PFSK-1 (cell line): ENCODE measurements at regions not wholly inside any gene's neighbourhood (a gene's known extent, or its start where the extent isn't known, plus 50 kb on each side); places are given as distances from the start of the nearest gene placed in this dataset.

ENCODE experiments used
- FOXP2 ChIP-seq: optimal IDR thresholded peaks from 2 replicates; pipeline ENCODE3; 2011; ENCODE audit warnings: borderline replicate concordance, control low read depth, inconsistent platforms; ENCODE audit not compliant: insufficient read depth; ENCODE audit errors: extremely low read length, extremely low read depth
- POLR2AphosphoS5 ChIP-seq: IDR thresholded peaks from 2 replicates; pipeline ENCODE4 v1.6.1; 2012; ENCODE audit warnings: low read depth, mild to moderate bottlenecking, control low read depth, low read length, moderate library complexity
- REST ChIP-seq, 2 experiments: IDR thresholded peaks; 2 replicates each; pipeline versions ENCODE4 v1.6.1 to v1.8.0; 2011 to 2012; ENCODE audit warnings: low read depth in 2 of 2, low read length in 2 of 2, control low read depth in 1 of 2, inconsistent platforms in 1 of 2, mild to moderate bottlenecking in 1 of 2, moderate library complexity in 1 of 2; ENCODE audit not compliant: insufficient read depth in 1 of 2
- SIN3A ChIP-seq: IDR thresholded peaks from 2 replicates; pipeline ENCODE4 v1.6.1; 2012; ENCODE audit warnings: mild to moderate bottlenecking, low read length, moderate library complexity, borderline replicate concordance; ENCODE audit not compliant: insufficient read depth
- TAF1 ChIP-seq: IDR thresholded peaks from 2 replicates; pipeline ENCODE4 v1.6.1; 2012; ENCODE audit warnings: low read length, control low read depth, borderline replicate concordance; ENCODE audit not compliant: insufficient read depth

- TF ChIP-seq REST (IDR thresholded peaks at IDR 0.05; ENCODE audit: insufficient read depth in 1 of 2, low read depth in 2 of 2, low read length in 2 of 2), result no peak
- no peak for TF ChIP-seq POLR2AphosphoS5
- TF ChIP-seq TAF1, result no peak
- TF ChIP-seq FOXP2, result no peak
- TF ChIP-seq SIN3A, result no peak
Measured at GRCh38 chr5:12459326-12459725, 555.1 kb upstream of the CTNND2 start.

GRCh38 chr5:12419075-12419474 lies 514.8 kb upstream of the CTNND2 start:
- no peak for TF ChIP-seq FOXP2
- no peak for TF ChIP-seq REST (IDR thresholded peaks at IDR 0.05; ENCODE audit: insufficient read depth in 1 of 2, low read depth in 2 of 2, low read length in 2 of 2)
- no peak for TF ChIP-seq POLR2AphosphoS5
- no peak for TF ChIP-seq TAF1
- no peak for TF ChIP-seq SIN3A

GRCh38 chr5:12413585-12413984 lies 509.3 kb upstream of the CTNND2 start:
- TF ChIP-seq TAF1 (no peak), SIN3A (no peak), REST (IDR thresholded peaks at IDR 0.05; ENCODE audit: insufficient read depth in 1 of 2, low read depth in 2 of 2, low read length in 2 of 2) (no peak), POLR2AphosphoS5 (no peak), FOXP2 (no peak)

- TF ChIP-seq SIN3A (no peak), FOXP2 (no peak), TAF1 (no peak), REST (IDR thresholded peaks at IDR 0.05; ENCODE audit: insufficient read depth in 1 of 2, low read depth in 2 of 2, low read length in 2 of 2) (no peak), POLR2AphosphoS5 (no peak)
Measured at GRCh38 chr5:12413075-12413474, 508.8 kb upstream of the CTNND2 start.

GRCh38 chr5:12399868-12400267 lies 495.6 kb upstream of the CTNND2 start:
- no peak for TF ChIP-seq REST (IDR thresholded peaks at IDR 0.05; ENCODE audit: insufficient read depth in 1 of 2, low read depth in 2 of 2, low read length in 2 of 2)
- no peak for TF ChIP-seq TAF1
